Ishikawa (cell line): ENCODE measurements at regions not wholly inside any gene's neighbourhood (a gene's known extent, or its start where the extent isn't known, plus 50 kb on each side); places are given as distances from the start of the nearest gene placed in this dataset.

Experiments
- CEBPB ChIP-seq: IDR thresholded peaks from 2 replicates; pipeline ENCODE4 v1.6.1; 2012
- CREB1 ChIP-seq: IDR thresholded peaks from 2 replicates; pipeline ENCODE4 v1.6.1; 2012; ENCODE audit warnings: low read depth
- EGR1 ChIP-seq: IDR thresholded peaks from 2 replicates; pipeline ENCODE4 v1.6.1; 2012
- EP300 ChIP-seq: IDR thresholded peaks from 2 replicates; pipeline ENCODE4 v1.6.1; 2012; ENCODE audit warnings: borderline replicate concordance
- FOXM1 ChIP-seq: IDR thresholded peaks from 2 replicates; pipeline ENCODE4 v1.6.1; 2012; ENCODE audit warnings: low read depth, borderline replicate concordance
- MAX ChIP-seq: IDR thresholded peaks from 2 replicates; pipeline ENCODE4 v1.6.1; 2012
- NFIC ChIP-seq: IDR thresholded peaks from 2 replicates; pipeline ENCODE4 v1.6.1; 2012
- RAD21 ChIP-seq: IDR thresholded peaks from 2 replicates; pipeline ENCODE4 v1.6.1; 2012; ENCODE audit warnings: low read depth
- REST ChIP-seq: IDR thresholded peaks from 2 replicates; pipeline ENCODE4 v1.6.1; 2012; ENCODE audit warnings: low read depth, mild to moderate bottlenecking
- TAF1 ChIP-seq: IDR thresholded peaks from 2 replicates; pipeline ENCODE4 v1.6.1; 2012; ENCODE audit warnings: low read depth, mild to moderate bottlenecking
- TCF12 ChIP-seq: IDR thresholded peaks from 2 replicates; pipeline ENCODE4 v1.6.1; 2012; ENCODE audit warnings: low read depth
- TEAD4 ChIP-seq: IDR thresholded peaks from 2 replicates; pipeline ENCODE4 v1.6.1; 2012
- USF1 ChIP-seq: IDR thresholded peaks from 2 replicates; pipeline ENCODE4 v1.6.1; 2012
- YY1 ChIP-seq: IDR thresholded peaks from 2 replicates; pipeline ENCODE4 v1.6.1; 2012; ENCODE audit warnings: low read depth
- ZBTB7A ChIP-seq: IDR thresholded peaks from 2 replicates; pipeline ENCODE4 v1.6.1; 2012; ENCODE audit warnings: low read depth

GRCh38 chr5:82723168-82723567 lies 354.0 kb downstream of the TMEM167A start:
- TF ChIP-seq TCF12 (no peak), ZBTB7A (no peak), RAD21 (no peak), TEAD4 (no peak), MAX (no peak), CEBPB (no peak), TAF1 (no peak), NFIC (no peak), EGR1 (no peak), USF1 (no peak), FOXM1 (no peak), YY1 (no peak), EP300 (no peak), CREB1 (no peak), REST (no peak)

- TF ChIP-seq NFIC (no peak), MAX (no peak), TEAD4 (no peak), ZBTB7A (no peak), FOXM1 (no peak), RAD21 (no peak), CREB1 (no peak), CEBPB (no peak), USF1 (no peak), YY1 (no peak), TAF1 (no peak), EP300 (no peak), EGR1 (no peak), REST (no peak), TCF12 (no peak)
These were observed 356.1 kb downstream of the TMEM167A start for GRCh38 chr5:82721087-82721410.

- no peak for TF ChIP-seq TCF12
- TF ChIP-seq REST: no peak
- no peak for TF ChIP-seq USF1
- TF ChIP-seq YY1: no peak
- no peak for TF ChIP-seq EGR1
- TF ChIP-seq TAF1: no peak
- TF ChIP-seq CEBPB: no peak
- TF ChIP-seq TEAD4: no peak
- TF ChIP-seq EP300: no peak
- TF ChIP-seq RAD21: no peak
- no peak for TF ChIP-seq NFIC
- no peak for TF ChIP-seq FOXM1
- no peak for TF ChIP-seq ZBTB7A
- TF ChIP-seq MAX: no peak
- TF ChIP-seq CREB1: no peak
These were observed 356.7 kb downstream of the TMEM167A start for GRCh38 chr5:82720213-82721086.
